H4 (cell line): ENCODE measurements at regions not wholly inside any gene's neighbourhood (a gene's known extent, or its start where the extent isn't known, plus 50 kb on each side); places are given as distances from the start of the nearest gene placed in this dataset.

ENCODE experiments used
- DNase-seq: peaks from one replicate; pipeline ENCODE4 v3.0.0-alpha.2; 2015; ENCODE audit warnings: low spot score

DNA sequence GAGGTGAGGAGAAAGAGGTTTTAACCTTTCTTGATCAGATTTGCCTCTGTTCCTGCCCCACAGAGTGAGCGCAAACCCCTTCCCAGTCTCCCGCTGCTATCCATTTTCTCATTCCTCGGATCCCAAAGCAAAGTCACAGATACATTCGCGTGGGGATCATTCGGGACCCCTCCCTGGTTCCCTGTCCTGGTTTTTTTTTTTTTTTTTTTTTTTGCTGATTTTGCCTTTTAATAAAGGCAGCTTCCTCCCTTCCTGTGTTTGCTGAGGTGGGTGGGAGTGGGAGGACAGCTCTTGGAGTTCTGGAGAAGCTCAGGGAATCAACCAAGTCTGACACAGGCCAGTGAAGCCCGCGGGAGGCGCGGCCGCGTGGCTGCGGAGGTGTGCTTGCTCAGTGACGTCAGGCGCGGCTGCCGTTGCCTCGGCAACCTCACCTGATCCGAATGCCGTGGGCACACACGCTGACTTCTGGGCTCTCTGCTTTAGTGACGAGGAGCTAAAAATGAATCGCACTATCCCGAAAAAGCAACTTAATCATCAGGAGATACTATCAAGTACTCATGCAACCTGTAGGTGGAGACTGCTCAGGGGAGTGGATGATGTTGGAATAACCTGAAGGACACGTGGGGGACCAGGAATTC is 106.4 kb downstream of the TBX19 start:
- DNase-seq = no peak

DNA sequence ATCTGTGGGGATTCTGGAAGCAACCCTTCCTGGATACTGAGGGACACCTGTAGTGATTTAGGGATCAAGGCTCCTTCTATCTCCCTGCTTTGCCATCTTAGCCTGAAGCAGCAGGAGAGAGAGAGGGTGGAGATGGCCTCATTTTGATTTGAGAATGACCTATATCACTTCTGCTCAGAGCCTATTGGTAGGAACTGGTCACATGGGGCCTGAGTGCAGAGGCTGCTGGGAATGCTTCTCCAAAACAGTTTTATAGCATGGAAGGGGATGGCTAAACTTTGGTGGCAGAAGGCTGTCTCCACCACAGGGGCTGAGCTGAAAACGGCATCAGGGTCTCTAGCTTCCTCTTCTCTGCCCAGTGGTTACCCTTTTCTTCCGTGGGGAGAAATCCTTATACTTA is 105.8 kb downstream of the TBX19 start:
- DNase-seq = no peak

DNA sequence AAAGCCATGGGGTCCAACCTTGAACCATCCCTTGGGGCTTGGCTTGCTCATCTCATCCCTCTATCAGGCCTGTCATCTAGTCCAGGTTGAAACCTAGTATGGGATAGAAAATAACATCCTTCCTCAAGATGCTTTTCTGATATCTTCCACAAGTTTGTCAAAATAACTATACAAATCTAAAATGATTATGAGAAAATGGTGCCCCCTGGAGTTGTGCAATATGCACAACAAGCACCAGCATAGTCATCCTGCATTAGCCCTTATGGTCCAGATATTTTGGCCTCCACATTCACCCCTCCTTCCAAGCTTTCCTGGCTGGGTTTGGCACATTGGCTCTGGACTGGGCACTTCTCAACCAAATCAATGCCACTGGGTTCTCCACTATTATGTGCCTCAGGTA is 101.2 kb downstream of the TBX19 start:
- no peak for DNase-seq

DNA sequence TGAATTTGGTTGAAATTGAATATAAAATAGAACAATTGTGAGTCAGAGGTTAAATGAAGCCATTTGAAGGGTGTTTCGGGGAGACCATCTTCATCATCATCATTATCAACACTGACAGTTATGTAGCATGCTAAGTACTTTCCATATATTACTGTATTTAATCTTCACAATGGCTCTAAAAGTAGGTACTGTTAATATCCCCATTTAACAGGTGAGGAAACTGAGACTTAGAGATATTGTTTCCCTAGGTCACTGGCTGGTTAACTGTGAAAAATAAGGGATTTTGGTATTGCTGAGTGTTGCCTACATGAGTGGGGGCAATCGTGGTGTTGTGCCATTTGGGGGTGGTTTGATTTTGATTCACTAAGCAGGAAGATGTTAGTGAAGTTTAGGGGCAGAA is 100.3 kb downstream of the TBX19 start:
- DNase-seq = no peak

GRCh38 chr1:168379104-168379860 is 98.6 kb downstream of the TBX19 start:
- DNase-seq = no peak

GRCh38 chr1:168375566-168376300 is 95.1 kb downstream of the TBX19 start:
- DNase-seq = no peak

DNA sequence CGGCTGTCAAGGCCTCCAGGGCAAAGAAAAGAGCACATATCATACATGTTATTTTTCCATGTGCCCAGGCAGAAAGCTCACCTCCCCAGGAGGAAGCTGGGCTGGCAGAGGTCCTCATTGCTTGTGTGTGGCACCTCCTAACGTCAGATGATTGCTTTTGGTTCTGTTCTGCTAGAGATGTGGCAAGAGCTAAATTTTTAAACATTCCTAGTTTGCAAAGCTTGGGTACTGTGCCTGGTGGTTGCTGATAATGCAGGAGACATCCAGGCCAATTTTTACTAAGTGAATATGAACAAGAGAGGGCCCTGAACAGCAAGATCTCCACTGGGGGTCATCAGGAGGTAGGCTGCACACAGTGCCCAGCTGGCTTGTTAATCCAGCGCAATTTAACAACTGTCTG is 93.9 kb downstream of the TBX19 start:
- DNase-seq = no peak

DNA sequence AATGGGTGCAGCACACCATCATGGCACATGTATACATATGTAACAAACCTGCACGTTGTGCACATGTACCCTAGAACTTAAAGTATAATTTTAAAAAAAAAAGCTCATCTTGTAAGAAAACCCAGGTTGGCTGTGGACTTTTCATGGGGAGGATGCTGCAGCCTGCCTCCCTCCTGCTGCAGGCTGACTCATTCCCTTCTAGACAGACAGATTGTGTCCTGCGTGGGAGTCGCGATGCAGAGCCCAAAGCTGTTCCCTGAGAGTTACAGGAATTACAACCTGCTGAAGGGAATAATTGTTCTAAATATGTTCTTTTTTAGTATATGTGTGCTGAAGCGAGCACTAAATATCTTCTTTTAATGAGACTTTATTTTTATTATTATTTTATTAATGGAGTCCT is 93.2 kb downstream of the TBX19 start:
- no peak for DNase-seq

GRCh38 chr1:168372861-168373371 is 92.2 kb downstream of the TBX19 start:
- no peak for DNase-seq

- DNase-seq = no peak
Measured at GRCh38 chr1:168372307-168372706, 91.6 kb downstream of the TBX19 start.

- DNase-seq = no peak
Measured at GRCh38 chr1:168371477-168371876, 90.8 kb downstream of the TBX19 start.

DNA sequence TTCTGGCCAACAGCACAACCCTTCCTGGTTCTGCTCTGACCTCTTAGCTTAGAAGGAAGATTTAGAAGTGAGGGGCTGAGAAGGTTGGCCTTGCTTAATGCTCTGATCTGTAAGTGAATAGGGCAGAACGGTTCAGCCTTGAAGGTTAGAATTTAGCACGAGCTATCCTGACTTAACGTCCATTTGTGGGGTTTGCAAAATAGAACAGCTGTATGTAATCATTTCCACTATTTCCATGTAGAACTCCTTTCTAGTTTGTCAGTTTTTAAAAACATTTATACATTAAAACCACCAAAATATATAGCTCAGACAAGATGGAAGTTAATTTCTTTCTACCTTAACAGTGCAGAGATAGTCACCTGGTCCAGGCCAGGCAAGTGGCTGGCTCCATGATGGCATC is 89.9 kb downstream of the TBX19 start:
- no peak for DNase-seq

GRCh38 chr1:168369655-168370054 is 89.0 kb downstream of the TBX19 start:
- DNase-seq = no peak

DNA sequence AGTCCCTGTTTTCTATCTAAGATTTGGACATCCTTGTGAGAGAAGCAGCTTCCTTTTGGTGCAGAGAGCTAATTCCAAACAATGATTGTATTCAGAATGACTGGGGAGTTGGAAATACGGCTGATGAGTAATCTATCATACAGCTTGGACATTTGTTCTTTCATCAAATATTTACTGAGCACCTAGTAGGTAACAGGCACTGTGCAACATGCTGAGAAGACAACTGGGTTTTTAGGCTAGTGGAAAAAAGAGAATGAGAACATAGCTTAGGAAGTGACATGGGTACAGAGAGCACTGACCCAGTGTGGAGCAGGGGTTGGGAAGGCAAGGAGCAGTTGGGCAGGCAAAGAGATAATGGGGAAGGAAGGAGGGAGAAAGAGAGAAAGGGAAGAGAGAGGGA is 87.5 kb downstream of the TBX19 start:
- no peak for DNase-seq

DNA sequence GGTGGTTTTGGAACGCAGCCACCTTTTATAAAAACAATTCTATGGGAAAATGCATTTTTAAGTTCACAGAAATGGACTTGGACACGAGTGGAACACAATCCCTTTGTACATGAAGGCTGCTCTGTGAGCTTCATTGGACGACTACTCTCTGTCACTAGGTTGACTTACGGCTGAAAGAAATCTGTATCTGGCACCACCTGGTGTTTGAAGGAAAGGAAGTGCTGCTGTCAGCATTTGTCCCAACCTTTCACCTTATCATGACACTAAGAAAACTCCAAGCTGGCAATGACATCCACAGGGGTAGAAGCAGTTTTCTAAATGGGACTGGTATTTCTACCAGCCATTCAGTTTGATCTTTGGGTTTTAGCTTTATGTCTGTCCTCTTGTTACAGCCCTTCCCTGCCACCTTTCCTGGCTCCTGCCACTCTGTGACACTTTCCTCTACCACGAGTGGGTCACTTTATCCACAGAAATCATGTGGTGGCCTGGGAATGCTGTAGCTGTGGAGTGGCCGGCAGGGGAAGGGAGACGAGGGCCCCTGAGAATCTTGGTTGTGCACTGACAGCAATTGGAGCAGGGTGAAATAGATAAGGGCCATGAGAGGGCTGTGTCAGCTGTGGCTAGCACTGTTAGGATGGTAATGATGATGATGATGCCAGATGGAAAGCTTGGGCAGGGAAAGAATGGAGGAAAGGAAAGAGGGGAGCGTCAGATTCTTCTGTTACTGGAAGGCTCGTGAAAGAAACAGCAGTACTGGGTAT is 85.2 kb downstream of the TBX19 start:
- no peak for DNase-seq
